ENCODE measurements at regions not wholly inside any gene's neighbourhood (a gene's known extent, or its start where the extent isn't known, plus 50 kb on each side); places are given as distances from the start of the nearest gene placed in this dataset.
"Not testable (repeated sequence)": the region's sequence is repeated elsewhere in the genome, so short reads cannot be mapped to it uniquely, and the experiment has no call there.

DNA sequence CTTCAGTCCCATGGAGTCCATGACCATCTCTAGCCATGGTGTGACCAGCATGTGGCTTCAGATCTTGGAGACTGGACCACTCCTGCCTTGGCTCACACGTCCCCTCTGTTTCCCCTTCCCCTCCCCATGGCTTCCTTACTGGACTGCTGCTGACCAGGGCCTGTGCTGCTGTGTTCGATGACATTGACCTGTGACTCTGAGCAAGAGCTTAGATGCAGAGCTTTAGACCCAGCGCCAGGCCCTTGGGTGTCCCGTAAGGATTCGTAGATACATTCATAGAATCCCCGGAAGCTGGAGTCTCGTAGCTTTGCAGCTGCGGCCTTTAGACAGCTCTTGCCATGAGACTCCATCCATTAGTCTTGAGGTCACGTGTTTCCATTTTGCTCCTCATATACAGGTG is 96.3 kb downstream of the NPIPB11 start:
- not testable (repeated sequence) for DNase-seq

DNA sequence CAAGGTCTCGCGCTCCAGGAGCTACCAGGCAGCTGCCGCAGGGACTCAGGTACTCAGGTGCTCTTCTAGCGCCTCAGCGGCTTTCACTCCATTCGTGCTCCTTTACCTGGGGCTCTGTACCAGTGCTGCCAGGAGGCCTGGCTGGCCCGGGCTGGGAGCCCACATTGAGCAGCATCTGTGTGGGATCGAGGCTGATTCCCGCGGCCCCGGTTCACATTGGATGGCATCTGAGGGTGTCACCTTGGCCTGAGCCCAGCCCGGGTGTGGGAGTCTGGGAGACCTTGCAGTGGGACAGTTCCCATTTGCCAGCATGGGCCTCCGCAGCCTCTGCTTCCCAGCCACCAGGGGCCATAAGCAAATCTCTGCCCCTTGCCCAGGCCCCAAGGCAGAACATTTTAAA is 96.9 kb downstream of the NPIPB11 start:
- not testable (repeated sequence) for DNase-seq

GRCh38 chr16:29308644-29309546 is 97.6 kb downstream of the NPIPB11 start:
- DNase-seq: no peak

DNA sequence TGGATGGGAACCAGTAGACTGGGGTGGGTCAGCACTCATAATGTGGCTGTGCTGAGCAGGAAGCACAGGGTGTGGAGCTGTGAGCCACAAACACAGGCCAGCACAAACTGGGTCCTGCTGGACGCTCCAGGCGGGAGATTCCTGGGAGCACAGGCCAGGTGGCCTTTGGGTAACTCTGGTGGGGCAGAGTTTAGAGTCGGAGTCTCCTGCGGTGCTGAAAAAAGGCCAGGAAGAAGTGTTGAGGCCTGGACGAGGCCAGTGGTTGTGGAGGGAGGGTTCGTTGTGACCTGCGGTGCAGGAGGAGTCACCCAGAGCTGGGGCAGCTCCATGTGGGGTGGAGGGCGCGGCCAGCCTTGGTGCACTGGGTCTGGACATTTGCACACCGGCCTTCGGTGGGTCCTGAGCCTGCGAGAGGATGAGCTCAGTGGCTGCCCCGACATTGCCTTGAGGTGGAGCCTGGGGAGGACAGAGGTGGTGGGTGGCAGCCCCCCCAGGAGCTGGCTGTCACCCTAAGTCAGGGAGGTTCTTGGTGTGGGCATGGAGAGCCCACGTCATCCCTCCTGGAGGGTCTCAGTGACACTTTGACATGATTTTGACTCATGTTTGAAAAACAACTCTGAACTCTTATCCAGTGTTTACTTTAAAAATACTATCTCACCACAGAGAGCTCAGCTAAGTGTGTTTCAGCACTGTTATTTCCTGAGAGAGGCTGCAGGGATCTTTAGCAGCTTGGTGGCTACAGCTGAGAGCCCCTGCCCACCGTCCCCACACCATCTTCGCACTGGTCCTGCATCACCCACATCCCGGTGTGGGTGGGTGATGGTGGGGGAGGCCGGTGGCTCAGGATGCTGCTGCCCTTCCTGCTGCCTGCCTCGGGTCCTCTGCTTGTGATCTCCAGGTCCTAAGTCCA is 98.7 kb downstream of the NPIPB11 start:
- DNase-seq: no peak

DNA sequence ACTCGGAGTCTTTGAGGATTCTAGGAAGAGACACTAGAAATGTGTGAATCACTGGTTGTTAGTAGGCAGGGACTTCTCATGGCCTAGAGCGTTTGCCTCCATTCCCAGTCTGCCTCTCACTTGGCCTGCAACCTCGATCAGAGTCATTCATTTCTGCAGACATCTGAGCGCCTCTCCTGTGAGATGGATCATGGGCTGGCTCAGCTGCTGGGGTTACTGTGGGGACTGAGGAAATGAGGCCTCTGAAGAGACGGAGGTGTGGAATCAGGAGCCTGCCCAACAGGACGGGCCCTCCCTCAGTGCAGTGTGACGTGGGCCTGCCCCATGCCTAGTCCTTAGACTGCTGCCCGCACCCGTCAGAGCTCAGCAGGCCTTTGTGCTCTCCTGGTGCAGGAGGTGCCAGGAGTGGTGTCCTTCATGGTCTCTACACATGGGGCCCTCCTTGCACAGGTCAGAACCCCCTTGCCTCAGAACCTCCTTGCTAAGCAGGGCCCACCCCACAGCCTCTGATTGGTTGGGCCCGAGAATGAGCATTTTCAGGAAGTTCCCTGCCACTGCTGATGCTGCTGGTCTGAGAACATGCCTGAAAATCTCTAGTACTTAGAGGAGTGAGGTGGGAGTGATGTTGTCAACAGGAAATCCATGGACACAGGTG is 99.4 kb downstream of the NPIPB11 start:
- no peak for DNase-seq

- DNase-seq: no peak
These were observed 100.3 kb downstream of the NPIPB11 start for GRCh38 chr16:29306201-29306600.

DNA sequence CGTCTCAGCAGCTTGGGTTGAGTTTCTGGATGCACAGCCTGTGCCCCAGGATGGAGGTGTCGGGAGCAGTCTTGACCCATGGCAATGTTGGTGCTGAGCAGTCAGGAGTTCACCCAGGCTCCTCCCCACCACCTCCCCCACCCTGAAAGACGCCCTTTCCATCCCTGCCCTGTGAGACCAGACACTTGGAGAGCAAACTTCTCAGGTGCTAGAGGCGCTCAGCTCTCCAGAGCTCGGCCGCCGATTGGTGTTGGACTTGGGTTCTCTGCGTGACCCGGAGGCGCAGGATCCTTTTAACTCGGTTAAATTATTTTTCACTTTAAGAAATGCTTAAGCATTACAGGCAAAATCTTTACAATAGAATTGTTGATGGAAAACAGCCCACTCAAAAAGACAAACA is 101.5 kb downstream of the NPIPB11 start:
- not testable (repeated sequence) for DNase-seq

DNA sequence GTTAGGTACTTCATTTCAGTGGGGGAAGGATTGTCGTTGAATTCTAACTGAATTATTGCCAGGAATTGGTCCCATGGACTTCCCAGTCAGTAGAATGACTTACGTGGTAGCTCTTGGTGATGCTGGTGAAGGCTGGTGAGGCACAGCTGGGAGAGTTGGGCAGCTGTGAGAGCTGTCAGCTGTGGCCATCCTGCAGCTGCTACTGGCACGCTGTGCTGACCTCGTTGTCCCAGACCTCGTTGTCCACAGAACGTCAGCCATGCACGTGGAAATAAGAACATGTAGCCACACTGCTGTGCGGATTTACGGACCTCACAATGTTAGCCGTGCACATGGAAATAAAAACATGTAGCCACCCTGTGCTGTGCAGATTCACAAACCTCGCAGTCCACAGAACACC is 102.3 kb downstream of the NPIPB11 start:
- DNase-seq: no peak

GRCh38 chr16:29303520-29303919 is 103.0 kb downstream of the NPIPB11 start:
- DNase-seq: no peak

- no peak for DNase-seq
These were observed 103.5 kb downstream of the NPIPB11 start for GRCh38 chr16:29302976-29303375.

GRCh38 chr16:29302433-29302832 is 104.1 kb downstream of the NPIPB11 start:
- not testable (repeated sequence) for DNase-seq

DNA sequence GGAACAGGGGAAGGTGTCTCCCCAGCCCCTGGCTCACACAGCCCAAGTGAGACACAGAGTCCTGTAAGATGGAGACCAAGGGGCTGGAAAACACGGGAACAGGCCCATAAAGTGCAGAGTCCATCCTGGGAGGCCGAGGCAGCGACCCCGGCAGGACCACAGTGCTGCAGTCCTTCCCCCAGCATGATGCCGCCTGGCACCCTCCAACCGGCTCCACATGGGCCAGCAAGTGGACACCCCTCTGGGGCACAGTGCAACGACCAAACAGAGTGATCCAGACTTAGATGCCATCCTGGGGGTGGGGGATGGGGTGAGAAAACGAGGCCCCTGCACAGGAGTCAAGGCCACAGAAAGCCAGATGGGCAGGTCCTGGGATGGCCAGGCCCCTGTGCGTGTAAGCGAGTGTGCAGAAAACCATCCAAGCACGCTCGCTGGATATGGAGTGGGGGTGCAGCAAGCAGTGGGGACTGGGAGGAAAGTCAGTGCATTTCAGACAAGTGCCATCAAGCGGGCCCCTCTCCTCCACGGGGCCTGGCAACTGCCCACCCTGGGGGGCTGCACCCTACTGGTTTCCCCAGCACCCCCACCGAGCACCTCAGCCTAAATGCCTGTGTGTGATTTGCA is 104.7 kb downstream of the NPIPB11 start:
- not testable (repeated sequence) for DNase-seq

DNA sequence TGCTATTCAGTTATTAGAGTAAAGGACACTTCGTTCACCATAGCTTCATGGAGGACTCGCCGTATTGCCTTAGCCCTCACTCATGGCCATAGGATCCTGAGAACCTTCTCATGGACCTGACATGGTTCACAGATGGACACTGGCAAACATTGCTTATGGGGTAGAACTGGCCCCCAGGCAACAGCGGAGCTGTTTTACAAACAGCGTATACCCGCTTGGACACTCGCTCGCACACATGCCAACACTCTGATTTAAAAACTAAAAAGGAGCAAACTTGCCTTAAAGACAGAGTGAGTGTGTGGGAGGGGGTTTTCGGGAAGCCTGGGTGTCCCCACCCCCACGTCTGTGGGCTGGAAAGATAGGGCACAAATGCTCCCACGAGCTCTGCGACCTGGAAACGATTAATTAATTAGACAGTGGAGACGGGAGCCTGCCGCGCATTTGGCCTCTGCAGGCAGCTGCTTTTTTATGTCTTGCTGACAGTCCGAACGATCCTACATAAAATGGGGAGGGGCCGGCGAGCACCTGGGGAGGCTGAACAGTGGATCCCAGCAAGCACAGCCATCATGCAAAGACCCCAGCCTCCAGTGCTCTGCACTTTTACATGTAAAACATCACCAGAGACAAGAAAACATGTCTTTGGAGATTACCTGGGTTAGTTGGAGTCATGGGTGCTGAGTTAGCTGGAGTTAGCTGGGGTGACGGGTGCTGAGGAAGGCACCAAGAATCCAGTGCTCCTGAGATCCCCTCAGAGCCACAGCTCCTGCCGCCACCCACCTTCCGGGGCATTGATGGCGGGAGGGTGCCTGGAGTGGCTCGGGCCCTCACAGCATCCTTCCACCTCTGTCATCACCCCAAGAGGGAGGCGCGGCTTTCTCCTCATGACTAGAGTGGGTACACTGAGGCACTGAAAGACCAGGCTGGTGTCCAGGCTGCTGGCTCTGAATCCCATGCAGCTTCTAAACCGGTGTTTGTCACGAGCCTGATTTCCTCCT is 105.7 kb downstream of the NPIPB11 start:
- DNase-seq: peak; percentile 41

- DNase-seq: not testable (repeated sequence)
These were observed 106.5 kb downstream of the NPIPB11 start for GRCh38 chr16:29300030-29300491.

GRCh38 chr16:29298997-29299396 is 107.5 kb downstream of the NPIPB11 start:
- DNase-seq: not testable (repeated sequence)

GRCh38 chr16:29298307-29298706 is 108.2 kb downstream of the NPIPB11 start:
- DNase-seq: not testable (repeated sequence)

- peak; percentile 2 for DNase-seq
These were observed 108.7 kb downstream of the NPIPB11 start for GRCh38 chr16:29297809-29298177.

GRCh38 chr16:29297144-29297808 is 109.2 kb downstream of the NPIPB11 start:
- peak; percentile 33 for DNase-seq

GRCh38 chr16:29296176-29296575 is 110.3 kb downstream of the NPIPB11 start:
- DNase-seq: peak; percentile 32

DNA sequence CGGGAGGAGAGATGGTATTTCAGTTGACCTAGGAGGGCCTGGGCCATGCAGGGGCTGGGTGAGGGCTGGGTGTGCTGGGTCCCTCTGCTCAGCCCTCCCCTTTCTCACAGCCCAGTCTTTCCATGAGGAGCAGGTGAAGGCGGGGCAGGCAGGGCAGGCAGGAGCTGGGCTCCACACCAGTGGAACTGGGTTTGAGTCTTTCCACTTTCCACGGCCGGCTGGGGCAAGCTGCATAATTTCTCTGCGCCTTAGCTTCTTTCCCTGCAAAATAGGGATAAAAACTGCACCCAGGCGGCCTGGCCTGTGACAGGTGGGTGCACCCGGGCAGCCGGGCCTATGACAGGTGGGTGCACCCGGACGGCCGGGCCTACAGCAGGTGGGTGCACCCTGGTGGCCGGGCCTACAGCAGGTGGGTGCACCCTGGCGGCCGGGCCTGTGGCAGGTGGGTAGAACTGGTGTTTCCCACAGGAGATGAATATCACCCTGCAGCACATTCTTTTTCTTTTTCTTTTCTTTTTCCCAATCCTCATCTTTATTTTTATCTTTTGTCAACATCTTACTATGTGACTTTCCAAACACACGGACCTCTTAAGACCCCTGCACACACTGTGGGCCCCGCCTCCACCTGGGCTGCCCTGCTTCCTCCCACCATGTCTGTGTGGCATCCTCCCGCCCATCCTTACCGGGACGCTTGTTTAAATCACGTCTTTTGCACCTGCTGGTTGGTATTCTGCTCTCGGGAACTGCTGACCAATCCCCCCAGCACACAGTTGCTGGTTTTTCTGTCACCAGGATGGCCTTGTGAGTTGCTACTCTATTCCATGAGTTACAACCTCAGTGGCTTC is 111.3 kb downstream of the NPIPB11 start:
- DNase-seq: peak; percentile 28
